ENCODE measurements at regions not wholly inside any gene's neighbourhood (a gene's known extent, or its start where the extent isn't known, plus 50 kb on each side); places are given as distances from the start of the nearest gene placed in this dataset.

- DNase-seq (ENCODE audit: low spot score), result no peak
Observed at GRCh38 chr2:188720811-188721605, 253.2 kb upstream of the COL3A1 start.

DNA sequence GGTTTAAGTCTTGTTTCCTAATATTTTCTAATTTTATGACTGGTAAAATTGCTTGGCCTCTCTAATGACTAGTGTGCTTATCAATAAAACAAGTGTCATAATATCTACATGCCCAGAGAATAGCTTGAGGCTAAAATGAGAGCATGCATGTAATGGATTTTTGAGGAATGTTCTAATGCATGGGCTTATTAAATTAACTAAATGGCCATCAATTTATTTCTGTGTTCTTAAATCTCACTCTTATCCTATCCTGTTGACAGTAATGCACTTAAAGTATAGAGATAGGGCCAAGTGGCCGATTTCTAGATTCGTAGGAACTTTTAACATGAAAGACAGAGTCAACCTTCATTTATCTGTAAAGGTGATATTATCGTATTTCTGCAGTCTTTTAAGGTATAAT is 252.4 kb upstream of the COL3A1 start:
- DNase-seq (ENCODE audit: low spot score), result no peak

- peak; percentile 69 for DNase-seq (ENCODE audit: low spot score)
Observed at GRCh38 chr2:188725746-188726360, 248.3 kb upstream of the COL3A1 start.

GRCh38 chr2:188726626-188727247 is 247.4 kb upstream of the COL3A1 start:
- DNase-seq (ENCODE audit: low spot score), result no peak

DNA sequence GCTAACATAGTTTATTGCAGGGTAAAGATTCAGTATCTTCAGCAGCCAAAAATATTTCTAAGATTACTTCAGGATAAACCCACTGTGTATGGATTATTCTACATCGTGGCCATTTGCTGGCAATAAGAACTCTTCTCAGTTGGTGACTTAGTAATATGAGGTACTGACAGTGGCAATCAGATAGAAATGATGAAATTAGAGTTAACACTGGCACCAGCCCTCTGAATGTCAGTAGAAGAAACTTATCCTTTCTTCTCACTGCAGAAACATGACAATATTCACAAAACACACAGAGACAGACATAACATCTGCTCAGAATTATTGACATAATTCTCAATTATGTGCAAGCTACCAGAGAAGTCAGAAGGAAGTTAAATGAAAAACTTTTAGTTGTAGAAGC is 246.3 kb upstream of the COL3A1 start:
- no peak for DNase-seq (ENCODE audit: low spot score)

DNA sequence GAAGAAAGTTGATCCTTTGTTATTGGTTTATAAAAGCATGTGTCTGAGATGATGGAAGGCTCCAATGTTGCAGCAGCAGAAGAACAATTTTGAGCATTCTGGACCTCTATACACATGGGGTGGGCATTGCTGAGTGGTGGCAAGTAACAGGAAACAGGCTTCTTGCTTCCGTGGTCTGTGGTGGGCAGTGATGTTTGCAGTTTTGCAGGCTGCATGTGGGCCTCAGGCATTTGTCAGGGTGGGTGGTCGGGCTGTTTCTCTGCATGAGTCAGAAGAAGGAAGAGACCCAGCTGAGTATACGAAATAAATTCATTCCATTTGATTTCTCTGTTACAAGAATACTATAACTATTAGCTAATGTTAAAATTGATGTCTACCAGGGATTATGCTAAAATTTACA is 239.5 kb upstream of the COL3A1 start:
- no peak for DNase-seq (ENCODE audit: low spot score)

DNA sequence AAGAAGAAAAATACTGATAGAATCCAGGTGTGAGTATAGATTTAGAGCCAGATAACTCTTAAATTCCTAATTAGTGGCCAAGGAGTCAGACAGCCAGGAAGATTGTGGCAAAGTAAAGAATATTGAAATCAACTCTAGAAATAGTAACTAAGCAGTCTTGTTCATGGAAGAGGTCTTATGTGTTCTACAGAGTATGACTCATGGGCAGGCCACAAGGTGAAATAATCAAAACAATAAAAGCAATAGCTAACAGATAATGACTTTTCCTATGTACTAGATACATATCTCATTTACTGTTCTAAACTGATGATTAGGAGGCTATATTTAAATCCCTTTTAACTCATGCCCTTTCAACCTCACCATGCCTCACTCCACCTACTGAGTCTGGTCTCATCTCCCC is 227.4 kb upstream of the COL3A1 start:
- DNase-seq (ENCODE audit: low spot score), result no peak

GRCh38 chr2:188751816-188752215 is 222.4 kb upstream of the COL3A1 start:
- no peak for DNase-seq (ENCODE audit: low spot score)

GRCh38 chr2:188752311-188752710 is 221.9 kb upstream of the COL3A1 start:
- no peak for DNase-seq (ENCODE audit: low spot score)

GRCh38 chr2:188762151-188762550 is 212.0 kb upstream of the COL3A1 start:
- no peak for DNase-seq (ENCODE audit: low spot score)

GRCh38 chr2:188765522-188766470 is 208.4 kb upstream of the COL3A1 start:
- DNase-seq (ENCODE audit: low spot score), result peak; percentile 44

DNA sequence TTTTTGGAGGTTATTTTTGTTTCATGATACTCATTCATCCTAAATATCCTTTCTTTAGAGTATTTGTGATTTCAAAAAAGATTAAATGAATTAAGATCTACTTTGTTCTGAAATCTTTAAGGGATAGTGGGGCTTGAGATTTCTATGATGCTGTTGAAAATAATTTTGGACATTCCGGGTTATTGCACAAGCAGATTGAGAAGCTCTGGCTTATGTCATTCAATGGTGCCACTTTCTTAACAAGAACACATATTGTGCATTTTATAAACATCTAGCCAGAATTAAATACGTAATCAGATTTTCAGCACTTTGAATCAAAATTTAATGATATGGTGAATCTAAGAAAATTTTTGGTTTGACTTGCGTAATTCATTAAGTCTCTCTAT is 207.7 kb upstream of the COL3A1 start:
- no peak for DNase-seq (ENCODE audit: low spot score)

GRCh38 chr2:188767176-188767575 is 207.0 kb upstream of the COL3A1 start:
- no peak for DNase-seq (ENCODE audit: low spot score)

DNA sequence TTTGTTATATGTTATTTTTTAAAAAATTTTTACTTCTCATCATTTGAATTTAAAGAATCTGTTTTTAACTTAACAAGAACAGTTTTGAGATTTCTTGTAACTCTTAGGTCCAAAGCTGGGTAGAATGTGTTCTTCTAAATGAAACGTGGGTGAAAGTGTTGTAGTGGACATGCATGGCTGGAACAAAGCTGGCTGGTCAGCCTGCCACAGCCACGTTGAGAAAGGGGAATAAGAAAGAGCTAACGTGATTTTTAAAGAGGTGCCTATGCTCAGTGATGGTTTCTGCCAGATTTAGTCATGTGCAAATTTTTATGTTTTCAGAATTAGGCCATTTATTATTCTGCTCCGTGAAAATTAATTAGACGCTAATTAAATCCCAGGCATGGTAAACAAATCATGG is 203.9 kb upstream of the COL3A1 start:
- no peak for DNase-seq (ENCODE audit: low spot score)

DNA sequence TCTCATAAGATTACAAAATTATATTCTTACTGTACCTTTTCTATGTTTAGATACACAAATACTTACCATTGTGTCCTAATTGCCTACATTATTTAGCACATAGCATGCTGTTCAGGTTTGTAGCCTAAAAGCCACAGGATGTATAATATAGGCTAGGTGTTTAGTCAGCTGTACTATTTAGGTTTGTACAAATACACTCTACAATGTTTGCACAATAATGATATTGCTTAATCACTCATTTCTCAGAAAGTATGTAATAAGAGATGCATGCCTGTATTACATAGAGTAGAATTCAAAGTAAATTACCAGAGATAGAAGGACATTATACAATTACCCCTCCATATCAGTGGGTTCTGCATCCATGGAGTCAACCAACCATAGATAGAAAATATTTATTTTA is 201.1 kb upstream of the COL3A1 start:
- no peak for DNase-seq (ENCODE audit: low spot score)

GRCh38 chr2:188776634-188777033 is 197.5 kb upstream of the COL3A1 start:
- peak; percentile 80 for DNase-seq (ENCODE audit: low spot score)

- DNase-seq (ENCODE audit: low spot score), result no peak
Observed at GRCh38 chr2:188784269-188784762, 189.9 kb upstream of the COL3A1 start.

DNA sequence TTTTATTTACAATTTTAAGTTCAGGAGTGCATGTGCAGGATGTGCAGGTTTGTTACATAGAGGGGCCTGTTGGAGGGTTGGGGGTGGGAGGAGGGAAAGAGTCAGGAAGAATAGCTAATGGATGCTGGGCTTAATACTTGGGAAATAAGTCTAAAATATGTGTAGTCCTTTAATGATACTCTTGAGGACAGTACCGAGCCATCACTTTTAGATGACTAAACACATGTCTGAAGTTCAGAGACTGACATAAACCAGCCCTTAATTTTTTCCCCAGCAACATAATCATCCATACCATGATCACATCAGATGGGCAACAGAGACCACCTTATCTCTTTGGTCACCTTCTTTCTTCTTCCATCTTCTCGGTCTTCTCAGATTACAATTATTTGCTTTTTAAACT is 189.1 kb upstream of the COL3A1 start:
- no peak for DNase-seq (ENCODE audit: low spot score)

DNA sequence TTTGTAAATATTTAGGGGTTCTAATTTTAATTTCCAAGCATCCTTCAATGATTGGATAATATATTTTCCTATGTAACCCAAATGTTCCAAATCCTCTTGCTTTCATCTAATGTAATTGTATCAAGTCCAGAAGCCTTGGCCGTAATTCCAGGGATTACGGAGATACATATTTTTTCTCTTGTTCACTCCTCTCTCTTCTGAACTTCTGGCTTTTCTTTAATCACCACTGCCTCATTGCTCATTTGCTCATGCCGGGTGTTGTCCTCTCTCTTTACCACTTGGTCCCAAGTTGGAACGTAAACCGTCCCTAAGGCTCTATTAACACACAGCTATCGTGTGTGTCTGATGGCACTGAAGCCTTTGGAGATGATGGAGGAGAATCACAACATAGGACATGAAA is 188.7 kb upstream of the COL3A1 start:
- no peak for DNase-seq (ENCODE audit: low spot score)

DNA sequence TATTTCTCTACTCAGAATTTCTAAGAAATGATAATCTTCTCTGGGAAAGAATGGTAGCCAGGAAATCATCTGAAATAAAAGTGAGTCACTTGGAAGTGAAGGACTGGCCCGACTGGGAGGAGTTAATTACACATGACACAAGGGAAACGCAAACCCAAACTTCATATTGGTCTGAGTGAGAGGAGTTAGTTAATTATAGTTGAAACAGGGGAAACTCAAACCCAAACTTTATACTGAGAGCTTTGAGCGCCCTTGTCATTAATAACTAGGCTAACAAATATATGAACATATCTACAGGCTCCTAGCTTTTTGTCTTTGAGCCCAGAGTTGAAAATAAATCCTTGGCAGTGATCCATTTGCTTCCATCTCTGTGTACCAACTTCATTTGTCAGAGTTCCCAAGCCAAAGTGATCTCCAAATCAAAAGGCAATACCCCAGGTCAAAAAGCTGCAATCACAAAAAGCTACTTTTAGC is 187.8 kb upstream of the COL3A1 start:
- DNase-seq (ENCODE audit: low spot score), result peak; percentile 84

GRCh38 chr2:188787021-188787657 is 187.0 kb upstream of the COL3A1 start:
- DNase-seq (ENCODE audit: low spot score), result peak; percentile 65
